ENCODE measurements at regions not wholly inside any gene's neighbourhood (a gene's known extent, or its start where the extent isn't known, plus 50 kb on each side); places are given as distances from the start of the nearest gene placed in this dataset.

DNA sequence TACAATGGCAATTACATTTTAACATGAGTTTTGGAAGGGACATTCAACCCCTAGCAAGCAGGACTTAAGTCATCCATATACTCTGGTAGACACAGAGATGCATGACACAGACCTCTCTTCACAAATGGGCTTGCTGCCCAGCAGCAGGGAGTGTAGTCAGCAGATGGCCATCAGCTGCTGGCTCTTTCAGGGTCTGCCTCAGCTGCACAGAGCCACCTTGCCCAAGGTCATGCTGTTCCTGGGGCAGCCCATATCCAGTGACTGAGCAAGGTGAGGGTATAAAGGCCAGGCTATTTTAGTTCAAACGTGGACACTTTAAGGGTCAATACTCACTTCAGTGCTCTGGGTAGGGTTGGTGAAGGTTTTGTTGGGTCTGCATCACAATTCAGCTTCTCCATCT is 58.3 kb upstream of the JDP2 start:
- POLR2A ChIA-PET, result no interaction called here
- CTCF ChIA-PET, result no interaction called here

DNA sequence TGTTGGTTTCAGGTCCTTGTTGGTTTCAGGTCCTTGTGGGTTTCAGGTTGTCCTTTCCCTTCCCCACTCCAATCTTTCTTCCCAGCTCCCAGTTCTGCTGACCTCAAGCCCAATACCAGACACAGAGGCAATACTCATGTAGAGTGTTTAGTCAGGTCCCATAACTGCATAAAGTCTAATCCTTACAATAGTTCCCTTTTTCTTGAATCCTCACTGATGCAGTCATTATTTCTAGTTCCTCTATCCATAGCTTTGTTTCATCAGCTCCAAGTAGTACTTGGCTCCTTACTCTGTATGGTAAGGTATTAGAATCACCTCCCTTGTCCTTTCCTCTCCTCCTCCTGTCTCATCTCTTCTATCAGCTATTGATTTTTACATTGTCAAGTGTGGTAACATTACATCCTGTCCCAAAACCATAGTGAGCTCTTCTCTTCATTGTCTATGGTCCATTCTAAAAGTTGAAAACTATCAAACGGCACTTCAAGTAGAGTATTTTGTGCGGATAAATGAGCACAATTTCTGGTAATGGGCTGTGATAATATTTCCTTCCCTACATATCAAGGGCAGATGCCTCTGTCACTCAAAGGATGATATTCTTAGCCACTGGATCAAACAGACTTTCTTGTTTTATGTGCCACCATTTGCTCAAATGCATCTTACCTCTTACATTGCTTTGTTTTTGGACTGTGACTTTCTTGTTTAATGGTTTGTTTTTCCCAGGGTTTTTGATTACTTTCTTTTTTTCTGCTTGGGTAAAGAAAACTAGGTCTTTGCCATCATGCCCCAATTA is 57.2 kb upstream of the JDP2 start:
- ChIA-PET CTCF (no interaction called here), POLR2A (no interaction called here)

DNA sequence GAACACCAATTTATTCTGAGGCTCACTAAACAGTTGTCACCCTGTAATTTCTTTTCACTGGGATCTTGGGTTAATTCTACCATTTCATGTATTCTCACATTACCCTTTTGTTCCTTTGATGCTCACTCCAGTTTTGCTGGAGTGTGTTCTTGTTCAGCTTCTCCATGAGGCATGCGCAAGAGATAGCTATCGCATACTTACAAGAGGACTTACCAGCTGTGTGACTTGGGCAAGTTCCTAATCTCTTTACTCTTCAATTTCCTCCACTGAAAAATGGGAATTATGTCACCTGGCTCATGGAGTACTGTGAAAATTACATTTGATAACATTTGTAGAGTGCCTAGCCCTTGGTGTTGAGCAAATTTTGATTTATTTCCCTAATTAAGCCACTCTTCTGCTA is 56.5 kb upstream of the JDP2 start:
- ChIA-PET POLR2A (no interaction called here), CTCF (no interaction called here)

DNA sequence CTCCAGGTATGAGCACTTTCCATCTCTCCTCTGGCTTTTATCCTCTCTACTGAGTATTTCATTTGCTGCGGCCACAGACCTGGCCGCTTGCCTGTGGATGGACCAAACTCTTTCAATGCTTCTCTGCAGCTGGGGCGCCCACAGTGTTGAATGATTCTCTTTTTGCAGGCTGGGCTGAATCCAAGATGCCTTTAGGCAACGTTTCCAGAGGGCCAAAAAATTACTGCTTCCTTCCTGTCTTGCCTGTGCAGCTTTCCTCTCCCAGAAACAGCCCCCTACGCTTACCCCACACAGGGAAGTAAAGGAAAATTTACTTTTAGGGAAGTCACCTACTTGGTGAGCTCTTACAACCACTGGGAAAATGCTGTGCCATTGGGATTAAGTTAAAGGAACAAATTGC is 55.6 kb upstream of the JDP2 start:
- POLR2A ChIA-PET, result no interaction called here

GRCh38 chr14:75373133-75373532 is 54.7 kb upstream of the JDP2 start:
- ChIA-PET CTCF (interaction anchor here (1.0 kb wide), 1 partner anchor 116 kb away, joined by 3 read pairs; no protein-coding TSS in a partner anchor), POLR2A (no interaction called here)

More for the DNA sequence above, 55.6 kb upstream of the JDP2 start:
- CTCF ChIA-PET, result interaction anchor here (0.6 kb wide), 1 partner anchor 266 kb away, joined by 4 read pairs; no protein-coding TSS in a partner anchor

DNA sequence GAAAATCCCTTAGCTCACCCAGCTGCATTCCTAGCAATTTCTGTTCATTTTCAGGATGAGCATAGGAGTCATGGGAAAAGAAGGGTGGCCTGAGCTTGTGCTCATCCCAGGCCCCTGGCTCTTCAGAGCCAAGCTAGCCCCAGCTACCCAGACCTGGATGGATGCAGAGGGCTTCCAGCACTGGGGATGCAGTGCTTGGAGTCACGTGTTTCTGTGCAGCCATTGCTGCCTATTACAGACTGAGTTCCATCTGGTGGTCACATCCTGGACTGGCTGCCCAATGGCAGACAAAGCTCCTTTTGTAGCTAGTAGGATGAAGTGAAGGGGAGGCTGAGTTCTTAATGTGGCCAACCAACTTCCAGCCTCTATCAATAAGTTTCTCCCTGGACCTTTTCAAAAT is 54.2 kb upstream of the JDP2 start:
- ChIA-PET CTCF (interaction anchor here (1.0 kb wide), 1 partner anchor 115 kb away, joined by 3 read pairs; no protein-coding TSS in a partner anchor), POLR2A (no interaction called here)

GRCh38 chr14:75374911-75375310 is 52.9 kb upstream of the JDP2 start:
- CTCF ChIA-PET, result no interaction called here
- POLR2A ChIA-PET, result interaction anchor here (0.6 kb wide), 1 partner anchor 138 kb away, joined by 11 read pairs; no protein-coding TSS in a partner anchor

- POLR2A ChIA-PET, result no interaction called here
- CTCF ChIA-PET, result no interaction called here
These were observed 51.8 kb upstream of the JDP2 start for GRCh38 chr14:75375983-75376382.
